ENCODE measurements at regions not wholly inside any gene's neighbourhood (a gene's known extent, or its start where the extent isn't known, plus 50 kb on each side); places are given as distances from the start of the nearest gene placed in this dataset.

GRCh38 chr6:163992056-163992455 lies 577.5 kb downstream of the QKI start:
- Histone ChIP-seq H3K9me3 (ENCODE audit: low read length) (no peaks in the 10 kb centered on the region), H3K36me3 (replicated peaks in 1 of 2; ENCODE audit: control insufficient read depth in 1 of 2, insufficient read depth in 2 of 2, low read length in 2 of 2) (no peaks in the 10 kb centered on the region), H3K4me3 (replicated peaks in 1 of 3; ENCODE audit: insufficient read depth in 1 of 3, low read depth in 2 of 3, low read length in 3 of 3) (no peak overlapping the region), H3K27ac (ENCODE audit: extremely low read length, insufficient read depth, low read length) (no peak overlapping the region), H2AFZ (ENCODE audit: low read length) (no peak overlapping the region), H3K79me2 (ENCODE audit: insufficient read depth, low read length) (no peaks in the 10 kb centered on the region), H3K4me1 (ENCODE audit: insufficient read depth, low read length) (no peaks in the 10 kb centered on the region), H3K4me2 (ENCODE audit: low read depth, low read length) (no peak overlapping the region), H3K27me3 (ENCODE audit: control insufficient read depth in 1 of 2, insufficient read depth in 2 of 2, low read length in 2 of 2) (no peaks in the 10 kb centered on the region), H4K20me1 (ENCODE audit: insufficient read depth, low read length) (no peaks in the 10 kb centered on the region), H3K9ac (ENCODE audit: insufficient read depth, low read depth, low read length) (no peak overlapping the region)
- CTCF ChIA-PET (ENCODE audit: low intra/inter-chr PET ratio, low total read pairs), result no interaction called here
- DNase-seq (ENCODE audit: low spot score), result no peak
- in situ Hi-C loops (cut with HindIII; ENCODE audit: extremely low pct_ligation_motif_present, low pct_unique_long_range_greater_than_20kb) (no loop called here), intact Hi-C loops (cut with micrococcal nuclease; ENCODE audit: unreplicated experiment) (no loop called here)
- FAIRE-seq, result no peak
- ATAC-seq, result no peak
- no TSS peak for BruUV-seq (replicated peaks)
- POLR2A ChIA-PET, result no interaction called here
- TF ChIP-seq TARDBP (CRISPR knock-in tag; IDR thresholded peaks at IDR 0.05) (no peak), PHF21A (CRISPR knock-in tag; IDR thresholded peaks at IDR 0.05) (no peak), NFIB (CRISPR knock-in tag; IDR thresholded peaks at IDR 0.05; ENCODE audit: borderline replicate concordance) (no peak), MYPOP (CRISPR knock-in tag; IDR thresholded peaks at IDR 0.05) (no peak), ARID4A (CRISPR knock-in tag; IDR thresholded peaks at IDR 0.05; ENCODE audit: borderline replicate concordance) (no peak), HOXD1 (CRISPR knock-in tag; IDR thresholded peaks at IDR 0.05) (no peak), MTF1 (CRISPR knock-in tag; IDR thresholded peaks at IDR 0.05) (no peak), ZNF776 (CRISPR knock-in tag; IDR thresholded peaks at IDR 0.05) (no peak), HHEX (CRISPR knock-in tag; IDR thresholded peaks at IDR 0.05) (no peak), TFE3 (CRISPR knock-in tag; IDR thresholded peaks at IDR 0.05) (no peak), ZFP62 (CRISPR knock-in tag; IDR thresholded peaks at IDR 0.05) (no peak), ZNF569 (CRISPR knock-in tag; IDR thresholded peaks at IDR 0.05; ENCODE audit: borderline replicate concordance) (no peak), RFX5 (IDR thresholded peaks at IDR 0.05; ENCODE audit: low read depth, low read length) (no peak), ATF3 (CRISPR knock-in tag; IDR thresholded peaks at IDR 0.05) (no peak), ZNF580 (CRISPR knock-in tag; IDR thresholded peaks at IDR 0.05; ENCODE audit: borderline replicate concordance, low read depth) (no peak), EEA1 (CRISPR knock-in tag; IDR thresholded peaks at IDR 0.05; ENCODE audit: borderline replicate concordance) (no peak), RARG (CRISPR knock-in tag; IDR thresholded peaks at IDR 0.05; ENCODE audit: low read depth) (no peak), FOXO4 (CRISPR knock-in tag; conservative IDR thresholded peaks at IDR 0.05) (no peak)

Data from HepG2 (cell line).